Activated effector memory CD4-positive, alpha-beta T cell treated with Interleukin-2 at 50 U/mL for 16 hours (primary cell): ENCODE measurements at regions not wholly inside any gene's neighbourhood (a gene's known extent, or its start where the extent isn't known, plus 50 kb on each side); places are given as distances from the start of the nearest gene placed in this dataset.
"Not testable (repeated sequence)": the region's sequence is repeated elsewhere in the genome, so short reads cannot be mapped to it uniquely, and the experiment has no call there.

ENCODE experiments used
- DNase-seq: peaks from one replicate; pipeline ENCODE4 v3.0.0-alpha.2; 2020

DNA sequence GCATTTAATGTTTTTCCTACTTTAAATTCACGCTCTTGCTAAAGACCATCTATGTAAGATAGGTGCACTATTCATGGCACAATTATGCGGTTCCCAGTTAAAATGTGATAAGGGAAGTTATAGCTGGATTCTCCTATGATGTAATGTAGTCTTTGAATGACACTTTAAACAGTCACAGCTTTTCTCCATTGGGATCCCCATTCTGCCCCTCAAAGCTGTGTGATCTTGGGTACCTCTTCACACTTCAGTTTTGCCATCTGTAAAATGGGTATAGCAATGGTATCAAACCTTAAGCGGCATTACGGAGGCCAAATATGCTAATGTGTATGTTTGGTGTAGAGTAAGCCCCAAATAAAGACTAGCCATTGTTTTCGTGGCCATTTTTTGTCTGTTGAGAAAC is 64.7 kb upstream of the ZNF217 start:
- no peak for DNase-seq

DNA sequence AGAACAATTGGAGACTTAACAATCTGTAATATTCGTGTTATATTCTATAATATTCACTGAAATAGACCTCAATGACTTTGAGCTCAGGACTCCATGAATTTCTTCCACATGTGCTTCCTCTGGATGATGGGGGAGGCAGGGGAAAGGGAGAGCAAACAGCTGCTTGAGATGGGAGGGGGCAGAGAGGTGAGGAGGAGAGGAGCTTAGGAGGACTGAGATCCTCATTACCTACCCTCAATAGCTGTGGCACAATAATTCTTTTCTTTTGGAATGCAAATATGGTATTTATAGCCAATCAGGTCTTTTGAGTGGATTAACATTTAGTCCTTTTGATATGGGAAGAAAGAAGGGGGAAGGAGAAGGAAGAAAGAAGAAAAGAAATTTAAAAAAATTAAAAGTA is 64.1 kb upstream of the ZNF217 start:
- DNase-seq: no peak

DNA sequence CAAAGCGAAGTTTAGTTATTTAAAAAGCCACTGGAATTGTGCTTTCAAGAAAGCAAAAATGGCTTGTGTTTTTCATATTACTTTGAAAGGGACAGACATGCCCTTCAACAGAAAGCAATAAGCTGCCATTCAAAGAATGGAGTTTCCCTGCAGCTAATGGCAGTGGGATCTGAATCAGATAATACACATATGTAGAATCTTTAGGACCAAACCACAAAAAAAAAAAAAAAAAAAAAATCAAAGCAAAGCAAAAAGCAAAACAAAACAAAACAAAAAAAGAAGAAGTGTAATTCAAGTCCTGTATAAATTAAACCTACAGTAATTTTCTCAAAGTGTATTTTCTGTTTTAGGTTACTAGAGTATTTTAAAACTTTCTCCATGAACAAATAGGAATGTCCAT is 63.6 kb upstream of the ZNF217 start:
- no peak for DNase-seq

DNA sequence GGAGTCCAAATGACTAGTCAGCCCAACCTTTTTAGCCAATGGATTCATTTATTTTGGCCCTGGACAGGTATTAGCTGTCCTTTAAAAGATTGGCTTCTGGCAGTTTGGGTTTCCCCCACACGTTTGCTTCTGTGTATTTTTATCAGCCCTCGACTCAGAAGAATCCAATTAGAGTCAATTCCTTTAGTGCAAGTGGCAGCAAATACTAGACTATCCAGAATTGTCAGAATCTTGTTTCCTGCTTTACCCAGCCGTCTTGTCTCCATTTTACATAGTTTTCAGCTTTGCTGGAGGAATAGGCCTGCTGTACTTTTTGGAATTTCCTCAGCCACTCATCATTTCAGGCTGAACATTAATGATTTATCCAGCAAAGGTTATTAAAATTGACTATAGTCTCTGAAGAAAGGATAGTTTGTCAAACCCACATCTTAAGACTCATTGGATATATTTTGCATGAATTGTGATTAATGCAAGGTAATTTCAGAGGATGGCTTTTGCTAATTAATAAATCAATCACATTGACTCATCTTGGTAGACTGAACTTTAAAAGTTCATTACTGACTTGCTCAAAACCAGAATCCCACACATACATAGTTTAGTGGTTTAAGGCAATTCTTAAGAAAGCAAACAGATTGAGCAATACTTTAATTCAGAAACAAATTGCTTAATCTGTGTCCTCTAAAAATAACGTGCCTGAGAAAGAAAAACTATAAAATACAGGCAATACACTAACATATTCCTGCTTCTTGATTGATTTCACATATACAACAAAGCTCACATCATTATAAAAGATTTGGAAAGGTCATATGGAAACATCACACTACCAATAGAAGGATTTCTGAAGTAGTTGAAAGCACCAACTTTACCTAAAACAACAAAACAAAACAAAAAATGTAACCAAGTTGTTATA is 62.9 kb upstream of the ZNF217 start:
- DNase-seq: no peak

DNA sequence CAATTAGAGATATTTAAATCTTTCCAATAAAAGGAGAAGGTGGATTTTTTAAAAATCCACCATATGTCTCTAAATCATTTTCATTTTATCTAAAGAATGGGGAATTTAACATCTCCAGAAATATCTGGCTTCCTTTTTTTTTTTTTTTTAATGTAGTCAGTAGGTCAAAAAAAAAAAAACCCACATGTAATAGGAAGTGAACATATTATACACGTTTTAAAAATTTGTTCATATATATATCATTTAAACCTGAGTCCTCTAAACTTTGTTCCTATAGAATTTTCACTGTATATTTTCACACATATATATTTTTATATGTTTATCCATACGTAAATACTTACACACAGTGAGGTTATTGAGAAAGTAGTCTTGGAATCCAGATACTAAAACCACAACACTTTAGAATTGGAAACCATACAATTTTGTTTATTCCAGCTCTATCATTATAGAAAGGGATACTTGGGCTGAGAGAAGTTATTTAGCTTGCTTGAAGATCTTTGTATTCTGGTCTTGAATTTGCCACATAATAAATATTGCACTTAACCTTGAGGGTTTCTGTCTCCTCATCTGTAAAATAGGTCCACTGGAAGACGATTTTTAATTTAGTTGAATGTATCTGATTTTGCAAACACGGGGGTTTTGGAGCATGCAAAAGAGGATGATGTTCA is 62.1 kb upstream of the ZNF217 start:
- no peak for DNase-seq

DNA sequence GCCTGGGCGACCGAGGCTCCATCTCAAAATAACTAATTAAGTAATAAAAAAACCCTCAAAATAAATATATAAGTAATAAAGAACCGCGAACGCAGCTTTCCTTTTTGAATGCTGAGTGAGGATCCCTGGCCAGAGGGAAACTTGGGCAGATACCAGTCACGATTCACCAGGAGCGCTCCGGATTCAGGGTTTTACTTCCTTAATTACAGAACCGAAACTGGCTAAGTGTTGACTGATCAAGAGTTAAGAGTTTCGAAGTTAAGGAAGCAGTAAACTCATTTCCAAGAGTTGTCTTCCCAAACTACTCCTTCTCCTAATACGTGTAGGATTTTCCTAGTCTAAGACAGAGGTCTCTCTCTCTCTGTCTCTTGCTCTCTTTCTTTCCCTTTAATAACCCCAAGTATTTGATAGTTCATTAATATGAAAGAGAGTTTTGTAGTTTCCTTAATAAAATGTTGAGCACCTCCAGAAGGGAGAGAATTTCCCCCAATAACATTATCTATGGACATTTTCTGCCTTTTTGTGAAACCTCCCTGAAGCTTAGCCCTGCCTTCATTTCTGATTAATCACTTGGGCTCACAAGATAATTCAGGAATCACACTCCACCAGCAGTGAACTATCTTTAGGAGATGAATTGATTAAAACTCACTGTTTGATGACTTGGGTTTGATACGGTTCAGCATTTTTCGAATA is 61.4 kb upstream of the ZNF217 start:
- DNase-seq: no peak

DNA sequence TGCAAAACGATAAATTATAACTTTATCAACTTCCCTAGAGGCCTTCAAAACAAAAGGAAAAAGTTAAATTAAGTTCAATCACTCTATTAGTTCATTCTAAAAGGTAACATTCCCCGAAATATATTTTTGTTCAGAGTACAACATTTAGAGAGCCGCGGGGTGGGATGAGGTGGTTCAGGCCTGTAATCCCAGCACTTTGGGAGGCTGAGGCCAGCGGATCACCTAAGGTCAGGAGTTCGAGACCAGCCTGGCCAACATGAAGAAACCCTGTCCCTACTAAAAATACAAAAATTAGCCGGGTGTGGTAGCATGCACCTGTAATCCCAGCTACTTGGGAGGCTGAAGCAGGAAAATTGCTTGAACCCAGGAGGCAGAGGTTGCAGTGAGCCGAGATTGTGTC is 60.9 kb upstream of the ZNF217 start:
- DNase-seq: not testable (repeated sequence)

DNA sequence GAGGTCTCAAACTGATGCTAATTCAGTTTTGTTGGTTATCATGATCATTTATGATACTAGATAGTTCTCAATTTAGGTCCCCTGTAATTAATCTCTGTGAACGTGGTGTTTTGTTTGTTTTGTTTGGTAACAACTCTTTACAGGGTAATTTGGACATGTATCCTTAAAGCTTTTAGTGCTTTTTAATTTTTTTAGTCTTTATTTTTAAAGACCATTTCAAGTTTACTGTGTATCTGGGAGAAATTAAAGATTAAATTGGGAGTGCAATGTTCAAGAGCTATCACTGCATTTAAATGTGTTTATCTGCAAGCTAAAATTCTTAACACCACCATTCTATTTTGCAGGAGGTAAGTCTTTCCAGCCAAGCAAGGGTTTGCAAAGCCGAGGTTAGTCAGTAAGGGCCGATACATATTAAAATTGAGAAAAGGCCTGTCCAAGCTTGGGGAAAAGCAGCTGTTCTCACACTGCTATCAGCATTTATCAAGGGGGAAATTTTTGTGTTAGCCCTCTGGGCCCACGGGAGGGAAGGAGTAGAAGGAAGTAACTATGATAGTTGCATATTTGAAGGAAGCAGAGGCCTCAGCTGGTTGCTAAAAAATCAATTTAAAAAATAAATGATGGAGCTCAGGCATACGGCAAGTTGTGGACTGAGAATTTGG is 59.3 kb upstream of the ZNF217 start:
- DNase-seq: no peak

DNA sequence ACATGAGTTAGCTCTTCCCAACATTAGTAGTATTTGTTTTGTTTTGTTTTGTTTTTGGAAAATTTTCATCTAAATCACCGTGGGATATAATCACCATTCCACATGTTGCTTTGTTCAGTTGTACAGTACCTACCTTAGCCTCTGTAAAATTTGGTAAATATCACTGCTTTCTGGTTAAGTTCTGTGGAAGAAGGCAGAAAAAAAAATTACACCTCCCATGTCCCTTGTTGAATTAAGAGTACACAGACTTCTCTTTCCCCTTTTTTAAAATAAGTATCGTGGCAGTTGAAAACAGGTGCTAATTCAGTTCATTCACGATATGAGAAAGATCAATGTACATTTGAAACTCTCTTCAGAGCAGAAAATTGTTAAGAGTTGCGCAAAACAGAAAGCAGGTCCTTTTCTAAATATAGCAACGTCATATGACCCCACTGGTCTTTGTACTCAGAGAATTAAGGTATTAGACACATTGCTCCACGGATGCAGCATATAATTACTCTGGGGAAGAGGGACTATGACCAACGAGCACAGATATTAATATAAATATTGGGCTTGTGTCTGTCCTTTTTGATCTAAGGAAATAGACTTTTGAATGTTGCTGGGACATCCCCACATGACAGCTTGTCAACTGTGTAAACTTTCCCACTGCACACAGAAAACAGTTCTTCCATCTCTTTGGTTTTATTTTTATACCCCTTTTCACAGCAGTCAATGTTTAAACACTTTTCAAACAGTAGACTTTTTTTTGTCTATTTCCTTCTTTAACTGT is 58.6 kb upstream of the ZNF217 start:
- DNase-seq: no peak

DNA sequence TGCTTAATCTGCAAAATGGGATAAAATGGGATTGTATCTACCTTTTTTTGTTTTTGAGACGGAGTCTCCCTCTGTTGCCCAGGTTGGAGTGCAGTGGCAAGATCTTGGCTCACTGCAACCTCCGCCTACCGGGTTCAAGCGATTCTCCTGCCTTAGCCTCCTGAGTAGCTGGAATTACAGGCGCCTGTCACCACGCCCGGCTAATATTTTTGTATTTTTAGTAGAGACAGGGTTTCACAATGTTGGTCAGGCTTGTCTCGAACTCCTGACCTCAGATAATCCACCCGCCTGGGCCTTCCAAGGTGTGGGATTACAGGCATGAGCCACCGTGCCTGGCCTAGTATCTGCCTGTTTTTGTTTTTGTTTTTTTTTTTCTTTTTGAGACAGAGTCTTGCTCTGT is 55.9 kb upstream of the ZNF217 start:
- not testable (repeated sequence) for DNase-seq

DNA sequence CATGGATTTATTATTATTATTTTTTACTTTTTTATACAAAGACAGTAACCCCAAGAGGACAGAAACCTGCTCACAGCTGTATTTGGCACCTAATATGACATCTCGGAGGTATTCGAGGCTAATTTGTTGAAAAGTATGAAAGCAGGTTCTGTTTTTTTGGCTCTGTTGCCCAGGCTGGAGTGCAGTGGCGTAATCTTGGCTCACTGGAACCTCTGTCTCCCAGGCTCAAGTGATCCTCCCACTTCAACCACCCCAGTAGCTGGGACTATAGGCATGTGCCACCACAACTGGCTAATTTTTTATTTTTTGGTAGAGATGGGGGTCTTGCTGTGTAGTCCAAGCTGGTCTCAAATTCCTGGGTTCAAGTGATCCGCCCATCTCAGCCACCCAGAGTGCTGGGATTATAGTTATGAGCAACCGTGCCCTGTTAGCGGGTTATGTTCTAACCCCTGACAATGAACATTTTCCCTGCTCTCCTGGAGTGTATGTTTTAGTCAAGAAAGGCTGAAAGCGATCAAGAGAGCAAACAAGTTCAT is 53.7 kb upstream of the ZNF217 start:
- no peak for DNase-seq

DNA sequence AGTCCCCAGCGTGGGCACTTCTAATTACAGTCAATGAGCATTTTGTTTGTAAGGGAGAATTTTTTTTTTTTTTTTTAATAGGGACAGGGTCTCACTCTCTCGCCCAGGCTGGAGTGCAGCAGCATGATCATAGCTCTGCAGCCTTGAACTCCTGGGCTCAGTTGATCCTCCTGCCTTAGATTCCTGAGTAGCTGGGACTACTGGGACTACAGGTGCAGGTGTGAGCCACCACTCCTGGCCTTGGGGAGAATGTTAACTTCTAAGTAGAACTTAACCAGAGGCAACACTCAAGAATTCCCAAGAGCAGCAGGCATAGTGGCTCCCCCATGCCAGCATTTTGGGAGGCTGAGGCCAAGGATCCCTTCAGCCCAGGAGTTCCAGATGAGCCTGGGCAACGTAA is 52.9 kb upstream of the ZNF217 start:
- DNase-seq: no peak

DNA sequence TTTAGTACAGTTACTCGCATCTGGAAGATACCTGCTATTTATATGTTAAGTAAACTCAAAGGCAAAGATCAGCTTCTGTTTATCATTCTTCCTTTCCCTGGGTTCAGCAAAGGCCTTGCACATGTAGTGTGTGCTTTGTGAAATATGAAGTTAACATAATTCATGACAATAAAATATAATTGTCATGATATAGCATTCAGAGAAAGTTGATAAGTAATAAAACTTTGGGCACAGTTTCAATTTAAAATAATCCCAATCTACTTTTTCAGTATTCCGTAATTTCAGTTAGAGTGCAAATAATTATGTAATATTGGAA is 51.9 kb upstream of the ZNF217 start:
- DNase-seq: no peak

DNA sequence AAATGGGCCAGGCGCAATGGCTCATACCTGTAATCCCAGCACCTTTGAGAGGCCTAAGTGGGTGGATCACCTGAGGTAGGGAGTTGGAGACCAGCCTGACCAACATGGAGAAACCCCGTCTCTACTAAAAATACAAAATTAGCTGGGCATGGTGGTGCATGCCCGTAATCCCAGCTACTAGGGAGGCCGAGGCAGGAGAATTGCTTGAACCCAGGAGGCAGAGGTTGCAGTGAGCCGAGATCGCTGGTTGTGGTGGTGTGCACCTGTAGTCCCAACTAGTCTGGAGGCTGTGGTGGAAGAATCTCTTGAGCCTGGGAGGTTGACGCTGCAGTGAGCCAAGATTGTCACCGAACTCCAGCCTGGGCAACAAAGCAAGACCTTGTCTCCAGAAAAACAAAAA is 50.5 kb upstream of the ZNF217 start:
- DNase-seq: not testable (repeated sequence)
